ENCODE measurements at regions not wholly inside any gene's neighbourhood (a gene's known extent, or its start where the extent isn't known, plus 50 kb on each side); places are given as distances from the start of the nearest gene placed in this dataset.

GRCh38 chr21:26784974-26785373 is 60.2 kb downstream of the ADAMTS1 start:
- H3K27me3 ChIP-seq (ENCODE audit: insufficient read depth, poor library complexity, severe bottlenecking), result peaks cover 2% of the 10 kb centered on the region
- TF ChIP-seq POLR2AphosphoS5 (IDR thresholded peaks at IDR 0.05; ENCODE audit: low read depth) (no peak), REST (IDR thresholded peaks at IDR 0.05; ENCODE audit: insufficient replicate concordance, low read depth) (no peak), GABPA (IDR thresholded peaks at IDR 0.05; ENCODE audit: low read depth) (no peak), CTCF (IDR thresholded peaks at IDR 0.05; ENCODE audit: insufficient read depth, low read length) (no peak), SPI1 (IDR thresholded peaks at IDR 0.05; ENCODE audit: borderline replicate concordance, low read depth) (no peak)
- H3K4me3 ChIP-seq (replicated peaks; ENCODE audit: insufficient read depth, low read length), result no peak overlapping the region
- no peak overlapping the region for H3K27ac ChIP-seq (replicated peaks)
- no peak for DNase-seq (ENCODE audit: low read depth in 1 of 2, low spot score in 1 of 2)

GRCh38 chr21:26783466-26784195 is 61.6 kb downstream of the ADAMTS1 start:
- H3K27ac ChIP-seq (replicated peaks), result no peak overlapping the region
- DNase-seq (ENCODE audit: low read depth in 1 of 2, low spot score in 1 of 2), result no peak
- TF ChIP-seq REST (IDR thresholded peaks at IDR 0.05; ENCODE audit: insufficient replicate concordance, low read depth) (no peak), SPI1 (IDR thresholded peaks at IDR 0.05; ENCODE audit: borderline replicate concordance, low read depth) (no peak), GABPA (IDR thresholded peaks at IDR 0.05; ENCODE audit: low read depth) (no peak), POLR2AphosphoS5 (IDR thresholded peaks at IDR 0.05; ENCODE audit: low read depth) (no peak), CTCF (IDR thresholded peaks at IDR 0.05; ENCODE audit: insufficient read depth, low read length) (no peak)
- peaks cover 2% of the 10 kb centered on the region for H3K27me3 ChIP-seq (ENCODE audit: insufficient read depth, poor library complexity, severe bottlenecking)
- no peak overlapping the region for H3K4me3 ChIP-seq (replicated peaks; ENCODE audit: insufficient read depth, low read length)

GRCh38 chr21:26782747-26783146 is 62.5 kb downstream of the ADAMTS1 start:
- H3K27ac ChIP-seq (replicated peaks), result no peak overlapping the region
- no peak for DNase-seq (ENCODE audit: low read depth in 1 of 2, low spot score in 1 of 2)
- TF ChIP-seq SPI1 (IDR thresholded peaks at IDR 0.05; ENCODE audit: borderline replicate concordance, low read depth), result no peak
- TF ChIP-seq REST (IDR thresholded peaks at IDR 0.05; ENCODE audit: insufficient replicate concordance, low read depth), result no peak
- TF ChIP-seq CTCF (IDR thresholded peaks at IDR 0.05; ENCODE audit: insufficient read depth, low read length), result no peak
- no peak for TF ChIP-seq POLR2AphosphoS5 (IDR thresholded peaks at IDR 0.05; ENCODE audit: low read depth)
- TF ChIP-seq GABPA (IDR thresholded peaks at IDR 0.05; ENCODE audit: low read depth), result no peak
- no peak overlapping the region for H3K4me3 ChIP-seq (replicated peaks; ENCODE audit: insufficient read depth, low read length)
- peaks cover 2% of the 10 kb centered on the region for H3K27me3 ChIP-seq (ENCODE audit: insufficient read depth, poor library complexity, severe bottlenecking)
